ENCODE measurements at regions not wholly inside any gene's neighbourhood (a gene's known extent, or its start where the extent isn't known, plus 50 kb on each side); places are given as distances from the start of the nearest gene placed in this dataset.
A peak's percentile ranks its signal among the peaks of the same experiment; 100 is the strongest.

GRCh38 chr7:17546189-17546588, 247.7 kb downstream of the AHR start:
- TF ChIP-seq POLR2A (IDR thresholded peaks at IDR 0.05) (no peak), POLR2AphosphoS5 (IDR thresholded peaks at IDR 0.05; ENCODE audit: insufficient read depth in 1 of 2, low read depth in 1 of 2) (no peak), CTCF (IDR thresholded peaks at IDR 0.05) (no peak)
- Histone ChIP-seq H3K9me3 (no peaks in the 10 kb centered on the region), H3K27ac (peak overlapping the region; percentile 25), H3K4me1 (peaks cover 28% of the 10 kb centered on the region), H3K36me3 (no peaks in the 10 kb centered on the region), H3K27me3 (no peaks in the 10 kb centered on the region), H3K4me3 (no peak overlapping the region)
- intact Hi-C loops (cut with DNase I), result no loop called here
- DNase-seq (ENCODE audit: extremely low spot score in 2 of 2), result no peak

GRCh38 chr7:17546592-17546991, 248.1 kb downstream of the AHR start:
- Histone ChIP-seq H3K27ac (peak overlapping the region; percentile 25), H3K9me3 (no peaks in the 10 kb centered on the region), H3K36me3 (no peaks in the 10 kb centered on the region), H3K27me3 (no peaks in the 10 kb centered on the region), H3K4me1 (peaks cover 28% of the 10 kb centered on the region), H3K4me3 (no peak overlapping the region)
- TF ChIP-seq POLR2A (IDR thresholded peaks at IDR 0.05) (no peak), CTCF (IDR thresholded peaks at IDR 0.05) (no peak), POLR2AphosphoS5 (IDR thresholded peaks at IDR 0.05; ENCODE audit: insufficient read depth in 1 of 2, low read depth in 1 of 2) (peak in 1 of 2 donors; percentile 25)
- no peak for DNase-seq (ENCODE audit: extremely low spot score in 2 of 2)
- intact Hi-C loops (cut with DNase I), result no loop called here

GRCh38 chr7:17548014-17548653, 249.7 kb downstream of the AHR start:
- no peak overlapping the region for H3K4me3 ChIP-seq
- no peak for TF ChIP-seq CTCF (IDR thresholded peaks at IDR 0.05)
- TF ChIP-seq POLR2AphosphoS5 (IDR thresholded peaks at IDR 0.05; ENCODE audit: insufficient read depth in 1 of 2, low read depth in 1 of 2), result no peak
- no peak for TF ChIP-seq POLR2A (IDR thresholded peaks at IDR 0.05)
- no peak overlapping the region for H3K27ac ChIP-seq
- no peak for DNase-seq (ENCODE audit: extremely low spot score in 2 of 2)
- no peaks in the 10 kb centered on the region for H3K27me3 ChIP-seq
- intact Hi-C loops (cut with DNase I), result no loop called here
- H3K4me1 ChIP-seq, result peaks cover 28% of the 10 kb centered on the region
- H3K9me3 ChIP-seq, result no peaks in the 10 kb centered on the region
- no peaks in the 10 kb centered on the region for H3K36me3 ChIP-seq

GRCh38 chr7:17549406-17549805, 251.0 kb downstream of the AHR start:
- Histone ChIP-seq H3K4me1 (peaks cover 24% of the 10 kb centered on the region), H3K9me3 (no peaks in the 10 kb centered on the region)
- DNase-seq (ENCODE audit: extremely low spot score in 2 of 2), result no peak

More at GRCh38 chr7:17549406-17549805, 251.0 kb downstream of the AHR start:
- intact Hi-C loops (cut with DNase I), result no loop called here
- Histone ChIP-seq H3K27me3 (no peaks in the 10 kb centered on the region), H3K36me3 (no peaks in the 10 kb centered on the region), H3K27ac (no peak overlapping the region), H3K4me3 (no peak overlapping the region)
- TF ChIP-seq CTCF (IDR thresholded peaks at IDR 0.05), result no peak
- no peak for TF ChIP-seq POLR2A (IDR thresholded peaks at IDR 0.05)
- no peak for TF ChIP-seq POLR2AphosphoS5 (IDR thresholded peaks at IDR 0.05; ENCODE audit: insufficient read depth in 1 of 2, low read depth in 1 of 2)

Data from vagina (tissue), 2 donors.